H1 (cell line): ENCODE measurements at regions not wholly inside any gene's neighbourhood (a gene's known extent, or its start where the extent isn't known, plus 50 kb on each side); places are given as distances from the start of the nearest gene placed in this dataset.

Source experiments
- CTCF ChIA-PET: fragments of 300-600 bp; sonication (Branson Sonifier 250); formaldehyde crosslinking; loops from one replicate; lab custom pipeline; 2021; ENCODE audit not compliant: partially characterized antibody; lab: Charles Lee
- POLR2A ChIA-PET: fragments of 300-600 bp; sonication (Branson Sonifier 250); formaldehyde crosslinking; loops from one replicate; lab custom pipeline; 2021; ENCODE audit warnings: inconsistent platforms; ENCODE audit not compliant: partially characterized antibody; lab: Charles Lee
- DNase-seq, 2 experiments: peaks; one replicate each; pipeline versions ENCODE4 v3.0.0 to v3.0.0-alpha.2; 2010 to 2022; ENCODE audit warnings: low spot score in 2 of 2, low read depth in 1 of 2, mixed read lengths in 1 of 2
- FAIRE-seq: peaks from 2 replicates; lab custom pipeline; 2011; peaks lifted over from hg19 to GRCh38; lab: Jason Lieb, UNC
- H2AFZ ChIP-seq: 2 replicates; pipeline ENCODE4 v1.8.1; 2012; ENCODE audit warnings: low read length, inconsistent platforms
- H2AK5ac ChIP-seq: 2 replicates; pipeline ENCODE4 v1.6.1; 2013; ENCODE audit warnings: low read depth, low read length
- H2BK120ac ChIP-seq: replicated peaks from 2 replicates; pipeline ENCODE3; 2013; ENCODE audit warnings: low read depth, low read length, inconsistent platforms
- H2BK12ac ChIP-seq: 2 replicates; pipeline ENCODE4 v1.6.1; 2013; ENCODE audit warnings: low read depth, low read length
- H2BK15ac ChIP-seq: 2 replicates; pipeline ENCODE4 v1.6.1; 2013; ENCODE audit warnings: low read length
- H2BK20ac ChIP-seq: 2 replicates; pipeline ENCODE4 v1.6.1; 2013; ENCODE audit warnings: low read length
- H2BK5ac ChIP-seq: 2 replicates; pipeline ENCODE4 v1.6.1; 2013; ENCODE audit warnings: low read depth, low read length
- H3K14ac ChIP-seq: 2 replicates; pipeline ENCODE4 v1.6.1; 2013; ENCODE audit warnings: inconsistent platforms; ENCODE audit not compliant: insufficient read length
- H3K18ac ChIP-seq: 2 replicates; pipeline ENCODE4 v1.6.1; 2013; ENCODE audit warnings: low read length; ENCODE audit errors: extremely low read depth
- H3K23ac ChIP-seq: 2 replicates; pipeline ENCODE4 v1.6.1; 2013; ENCODE audit warnings: inconsistent platforms; ENCODE audit not compliant: insufficient read length
- H3K23me2 ChIP-seq: 2 replicates; pipeline ENCODE4 v1.6.1; 2013; ENCODE audit warnings: low read depth, low read length
- H3K27ac ChIP-seq: 2 replicates; pipeline ENCODE4 v1.6.1; 2011; ENCODE audit warnings: low read depth, low read length, inconsistent platforms
- H3K27me3 ChIP-seq, 4 experiments: replicated peaks in 1 of 4; 1 replicate in 1 of 4; 2 replicates in 3 of 4; pipeline versions ENCODE4 v1.6.1 to v1.8.1; 2011 to 2013; ENCODE audit warnings: low read length in 3 of 4, mild to moderate bottlenecking in 3 of 4, inconsistent platforms in 2 of 4, mixed read lengths in 2 of 4, moderate library complexity in 1 of 4; ENCODE audit not compliant: control insufficient read depth in 3 of 4, insufficient read depth in 3 of 4; ENCODE audit errors: extremely low read depth in 1 of 4
- H3K36me3 ChIP-seq, 4 experiments: 2 replicates each; pipeline versions ENCODE4 v1.6.1 to v1.8.1; 2011 to 2013; ENCODE audit warnings: mild to moderate bottlenecking in 4 of 4, low read length in 3 of 4, moderate library complexity in 2 of 4, control low read depth in 1 of 4, inconsistent platforms in 1 of 4; ENCODE audit not compliant: insufficient read depth in 4 of 4, control insufficient read depth in 2 of 4
- H3K4ac ChIP-seq: replicated peaks from 2 replicates; pipeline ENCODE3; 2013; ENCODE audit warnings: low read length, low read depth, mixed read lengths, inconsistent platforms; ENCODE audit not compliant: insufficient read length
- H3K4me1 ChIP-seq, 4 experiments: replicated peaks in 1 of 4; 1 replicate in 1 of 4; 2 replicates in 3 of 4; pipeline versions ENCODE4 v1.6.1 to v1.8.1; 2011 to 2013; ENCODE audit warnings: low read length in 3 of 4, inconsistent platforms in 2 of 4, mixed read lengths in 1 of 4; ENCODE audit not compliant: insufficient read depth in 4 of 4, control insufficient read depth in 3 of 4
- H3K4me2 ChIP-seq, 2 experiments: 2 replicates each; pipeline versions ENCODE4 v1.6.1 to v1.8.1; 2011 to 2013; ENCODE audit warnings: low read depth in 2 of 2, low read length in 2 of 2, control low read depth in 1 of 2, inconsistent platforms in 1 of 2, mild to moderate bottlenecking in 1 of 2; ENCODE audit not compliant: insufficient read depth in 1 of 2
- H3K4me3 ChIP-seq, 4 experiments: fragments of 200-600, 300-600 bp in 1 of 4; sonication (generic), shearing (Covaris generic), sonication (Bioruptor Twin) in 1 of 4; 2 replicates each; pipeline versions ENCODE4 v1.5.1 to v1.8.1; 2011 to 2016; ENCODE audit warnings: low read length in 4 of 4, low read depth in 3 of 4, control low read depth in 2 of 4, inconsistent platforms in 2 of 4, mild to moderate bottlenecking in 2 of 4, mixed read lengths in 1 of 4, moderate library complexity in 1 of 4; ENCODE audit not compliant: insufficient read depth in 2 of 4; ENCODE audit errors: extremely low read depth in 1 of 4
- H3K56ac ChIP-seq: replicated peaks from 2 replicates; pipeline ENCODE3; 2013; ENCODE audit warnings: low read depth, mild to moderate bottlenecking, mixed read lengths, low read length, inconsistent platforms; ENCODE audit not compliant: insufficient read length
- H3K79me1 ChIP-seq: 2 replicates; pipeline ENCODE4 v1.6.1; 2013; ENCODE audit warnings: low read depth, low read length, control low read depth
- H3K79me2 ChIP-seq, 2 experiments: 2 replicates each; pipeline versions ENCODE4 v1.6.1 to v1.8.1; 2012 to 2013; ENCODE audit warnings: low read length in 2 of 2, mild to moderate bottlenecking in 2 of 2, inconsistent platforms in 1 of 2; ENCODE audit not compliant: insufficient read depth in 2 of 2, control insufficient read depth in 1 of 2
- H3K9ac ChIP-seq, 4 experiments: replicated peaks in 1 of 4; 1 replicate in 1 of 4; 2 replicates in 3 of 4; pipeline versions ENCODE4 v1.6.1 to v1.8.1; 2011 to 2013; ENCODE audit warnings: low read depth in 3 of 4, low read length in 3 of 4, control low read depth in 2 of 4, mild to moderate bottlenecking in 2 of 4, moderate library complexity in 2 of 4, inconsistent platforms in 1 of 4; ENCODE audit errors: extremely low read depth in 1 of 4
- H3K9me3 ChIP-seq, 2 experiments: 2 replicates each; pipeline versions ENCODE4 v1.6.1 to v1.8.1; 2012 to 2013; ENCODE audit warnings: mild to moderate bottlenecking in 2 of 2, moderate library complexity in 2 of 2, control low read depth in 1 of 2, inconsistent platforms in 1 of 2, low read depth in 1 of 2, low read length in 1 of 2, mixed read lengths in 1 of 2; ENCODE audit not compliant: insufficient read depth in 2 of 2
- H4K20me1 ChIP-seq, 2 experiments: replicated peaks in 1 of 2; 2 replicates each; pipeline versions ENCODE3 to v1.8.1; 2011 to 2013; ENCODE audit warnings: inconsistent platforms in 2 of 2, low read length in 2 of 2, mild to moderate bottlenecking in 1 of 2; ENCODE audit not compliant: insufficient read depth in 2 of 2, control insufficient read depth in 1 of 2
- H4K5ac ChIP-seq: 2 replicates; pipeline ENCODE4 v1.6.1; 2013; ENCODE audit warnings: low read length, low read depth, mixed read lengths, inconsistent platforms; ENCODE audit not compliant: insufficient read length
- H4K8ac ChIP-seq: 2 replicates; pipeline ENCODE4 v1.8.0; 2013; ENCODE audit warnings: mild to moderate bottlenecking, moderate library complexity, low read length, inconsistent platforms; ENCODE audit not compliant: insufficient read depth; ENCODE audit errors: extremely low read depth
- H4K91ac ChIP-seq: replicated peaks from 2 replicates; pipeline ENCODE3; 2013; ENCODE audit warnings: low read length, mixed read lengths, inconsistent platforms; ENCODE audit not compliant: insufficient read length
- ASH2L ChIP-seq: fragments of 200-600, 300-600 bp; sonication (generic); IDR thresholded peaks from one replicate; pipeline ENCODE4 v1.7.1; 2017; ENCODE audit warnings: low read length
- CBX8 ChIP-seq: fragments of 300-800, 300-1000 bp; sonication (generic); IDR thresholded peaks from 2 replicates; pipeline ENCODE4 v1.7.1; 2016; ENCODE audit warnings: low read depth, low read length, borderline replicate concordance
- FOSL1 ChIP-seq: IDR thresholded peaks from 2 replicates; pipeline ENCODE4 v1.6.1; 2011; ENCODE audit warnings: mild to moderate bottlenecking, low read depth, low read length, moderate library complexity; ENCODE audit not compliant: insufficient read depth
- KDM5A ChIP-seq: fragments of 200-600 bp; IDR thresholded peaks from 2 replicates; pipeline ENCODE4 v1.7.1; 2012; ENCODE audit warnings: mild to moderate bottlenecking, low read length, inconsistent platforms, mixed read lengths
- PHF8 ChIP-seq: fragments of 200-600 bp; sonication (generic); conservative IDR thresholded peaks from 2 replicates; pipeline ENCODE4 v1.7.1; 2012; ENCODE audit warnings: low read depth, mild to moderate bottlenecking, inconsistent platforms, low read length, moderate library complexity
- WGBS, 2 experiments: shearing (Covaris generic) in 1 of 2; methylation state at CpG; one replicate each; pipeline versions ENCODE4 v1.1.6 to v1.1.7; 2013 to 2015; ENCODE audit warnings: low lambda C conversion rate in 2 of 2, mixed read lengths in 2 of 2, inconsistent platforms in 1 of 2, low coverage in 1 of 2, missing lambda C conversion rate in 1 of 2; ENCODE audit not compliant: insufficient replicate concordance in 2 of 2, insufficient coverage in 1 of 2, insufficient read length in 1 of 2; ENCODE audit errors: extremely low coverage in 1 of 2, missing lambda C conversion rate in 1 of 2; 5-methylcytosine and 5-hydroxymethylcytosine counted together
- TF ChIP-seq, protein P1 (sequence below): IDR thresholded peaks from 2 replicates; pipeline ENCODE4 v1.6.1; 2012; ENCODE audit warnings: inconsistent platforms

DNA sequence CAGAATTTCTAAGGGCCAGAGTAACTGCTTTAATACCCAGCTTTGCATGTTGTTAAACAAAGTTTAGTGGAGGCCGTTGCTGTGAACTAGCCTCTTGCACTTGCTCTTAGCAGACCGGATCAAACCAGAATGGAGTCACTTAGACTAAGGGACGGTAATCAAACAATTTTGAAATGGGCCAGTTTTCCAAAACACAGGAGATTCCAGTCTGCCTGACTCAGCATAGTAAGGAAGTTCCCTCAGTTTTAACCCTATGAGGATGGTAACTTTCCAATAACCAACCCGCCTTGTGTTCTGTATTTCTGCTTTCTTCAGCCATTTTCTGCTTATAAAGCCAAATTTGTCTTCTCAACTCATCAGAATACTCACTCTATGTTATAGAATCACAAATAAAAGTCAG is 77.2 kb upstream of the WDR72 start:
- H3K9ac ChIP-seq: no peak overlapping the region
- no peak overlapping the region for H4K8ac ChIP-seq
- ChIA-PET POLR2A (no interaction called here), CTCF (no interaction called here)
- no peaks in the 10 kb centered on the region for H3K36me3 ChIP-seq
- no peak overlapping the region for H2BK5ac ChIP-seq
- H2AK5ac ChIP-seq: no peak overlapping the region
- no peak overlapping the region for H4K5ac ChIP-seq
- no peak overlapping the region for H2BK12ac ChIP-seq
- no peak for FAIRE-seq
- H3K9me3 ChIP-seq: no peaks in the 10 kb centered on the region; a peak in 1 of 4 replicates
- no peak overlapping the region for H2BK15ac ChIP-seq
- H3K4me3 ChIP-seq: no peak overlapping the region
- H3K23ac ChIP-seq: no peak overlapping the region
- no peak overlapping the region for H4K91ac ChIP-seq
- H3K79me1 ChIP-seq: no peaks in the 10 kb centered on the region
- 52% methylated on average over 4 of the region's 4 CpGs; no CpG with 5 or more reads in 1 of the 2 experiments for WGBS, 2 experiments
- H3K27me3 ChIP-seq: no peaks in the 10 kb centered on the region
- H3K23me2 ChIP-seq: 0 out of 2 replicates have a peak, but pooled peaks cover 1% of the 10 kb centered on the region
- no peak overlapping the region for H2BK120ac ChIP-seq
- no peak overlapping the region for H2BK20ac ChIP-seq
- H4K20me1 ChIP-seq: no peaks in the 10 kb centered on the region
- H2AFZ ChIP-seq: no peak overlapping the region
- H3K14ac ChIP-seq: no peak overlapping the region
- H3K56ac ChIP-seq: no peak overlapping the region
- no peaks in the 10 kb centered on the region for H3K79me2 ChIP-seq
- H3K4me1 ChIP-seq: peaks cover 0 to 3% (median under 1%) of the 10 kb centered on the region in 4 experiments; a peak in 2 of 7 replicates
- H3K4ac ChIP-seq: no peak overlapping the region
- DNase-seq: no peak
- no peak overlapping the region for H3K4me2 ChIP-seq
- no peak overlapping the region for H3K18ac ChIP-seq
- no peak overlapping the region for H3K27ac ChIP-seq
- TF ChIP-seq CBX8: no peak
- TF ChIP-seq, protein P1, sequence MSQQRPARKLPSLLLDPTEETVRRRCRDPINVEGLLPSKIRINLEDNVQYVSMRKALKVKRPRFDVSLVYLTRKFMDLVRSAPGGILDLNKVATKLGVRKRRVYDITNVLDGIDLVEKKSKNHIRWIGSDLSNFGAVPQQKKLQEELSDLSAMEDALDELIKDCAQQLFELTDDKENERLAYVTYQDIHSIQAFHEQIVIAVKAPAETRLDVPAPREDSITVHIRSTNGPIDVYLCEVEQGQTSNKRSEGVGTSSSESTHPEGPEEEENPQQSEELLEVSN: no peak
- TF ChIP-seq PHF8: no peak
- TF ChIP-seq KDM5A: no peak
- TF ChIP-seq FOSL1: no peak
- no peak for TF ChIP-seq ASH2L
